T-helper 2 cell (primary cell): ENCODE measurements at regions not wholly inside any gene's neighbourhood (a gene's known extent, or its start where the extent isn't known, plus 50 kb on each side); places are given as distances from the start of the nearest gene placed in this dataset.

Experiments used
- DNase-seq, 5 experiments: peaks; one replicate each; pipeline versions ENCODE4 v3.0.0 to v3.0.0-alpha.2; 2012 to 2022

DNA sequence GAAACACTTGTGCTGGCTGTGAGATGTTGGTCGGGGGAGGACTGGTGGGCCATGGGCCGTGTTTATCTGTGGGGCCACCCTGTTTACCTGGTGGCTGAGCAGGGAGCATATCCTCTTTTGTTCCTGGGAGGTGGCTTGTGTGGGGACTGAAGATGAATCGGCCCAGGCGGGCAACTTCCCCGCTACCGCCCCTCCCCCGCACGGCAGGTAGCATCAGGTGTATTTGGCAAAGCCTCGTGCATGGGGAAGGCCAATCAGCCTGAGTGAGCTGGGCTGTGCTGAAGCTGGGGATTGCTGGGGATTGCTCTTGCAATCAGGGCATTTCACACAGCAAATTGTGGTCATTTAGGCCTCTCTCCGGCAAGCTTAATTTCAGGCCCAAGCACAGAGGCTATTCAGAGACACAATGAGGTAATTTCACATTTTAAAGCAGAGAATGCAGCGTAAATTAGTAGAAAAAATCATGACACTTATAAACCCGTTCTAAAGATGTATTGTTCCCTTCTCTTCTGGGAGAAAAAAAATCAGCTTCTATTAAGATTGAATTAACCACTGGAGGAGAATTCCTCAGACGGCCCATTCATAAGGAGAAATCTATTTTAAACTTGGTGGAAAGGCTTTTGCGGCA is 197.7 kb upstream of the POU3F1 start:
- no peak for DNase-seq

DNA sequence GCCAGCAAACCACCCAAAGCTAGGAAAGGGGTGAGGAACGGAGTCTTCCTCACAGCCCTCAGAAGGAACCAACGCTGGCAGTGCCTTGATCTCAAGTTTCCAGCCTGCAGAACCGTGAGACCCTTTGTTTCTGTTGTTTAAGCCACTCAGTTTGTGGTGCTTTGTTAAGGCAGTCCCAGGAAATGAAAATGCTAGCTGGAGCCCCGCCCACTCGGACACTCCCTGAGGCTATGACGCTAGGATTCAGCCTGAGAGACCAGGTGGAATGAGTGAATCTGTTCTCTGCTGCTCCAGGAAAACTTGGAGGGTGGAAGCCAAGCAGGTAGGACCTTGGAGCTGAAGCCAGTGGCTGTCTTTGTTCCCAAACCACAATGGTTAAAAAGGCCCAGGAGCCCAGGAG is 196.5 kb upstream of the POU3F1 start:
- no peak for DNase-seq

DNA sequence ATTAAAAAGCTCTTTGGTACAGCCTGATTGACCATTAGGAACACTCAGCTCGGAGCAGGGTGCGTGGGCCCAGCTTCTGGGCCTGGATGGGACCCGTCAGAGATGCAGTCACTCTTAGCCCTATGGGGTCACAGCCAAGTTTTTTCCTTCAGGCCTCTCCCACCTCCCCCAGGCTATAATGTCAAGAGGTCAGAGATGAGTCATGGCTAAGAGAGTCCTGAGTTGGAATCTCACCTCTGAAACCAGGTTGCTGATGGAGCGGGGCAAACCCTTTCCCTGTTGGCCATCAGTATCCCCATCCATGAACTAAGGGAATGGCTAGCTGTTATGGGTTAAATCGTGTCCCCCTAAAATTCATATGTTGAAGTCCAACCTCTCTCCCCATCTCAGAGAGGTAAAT is 195.9 kb upstream of the POU3F1 start:
- DNase-seq = no peak

DNA sequence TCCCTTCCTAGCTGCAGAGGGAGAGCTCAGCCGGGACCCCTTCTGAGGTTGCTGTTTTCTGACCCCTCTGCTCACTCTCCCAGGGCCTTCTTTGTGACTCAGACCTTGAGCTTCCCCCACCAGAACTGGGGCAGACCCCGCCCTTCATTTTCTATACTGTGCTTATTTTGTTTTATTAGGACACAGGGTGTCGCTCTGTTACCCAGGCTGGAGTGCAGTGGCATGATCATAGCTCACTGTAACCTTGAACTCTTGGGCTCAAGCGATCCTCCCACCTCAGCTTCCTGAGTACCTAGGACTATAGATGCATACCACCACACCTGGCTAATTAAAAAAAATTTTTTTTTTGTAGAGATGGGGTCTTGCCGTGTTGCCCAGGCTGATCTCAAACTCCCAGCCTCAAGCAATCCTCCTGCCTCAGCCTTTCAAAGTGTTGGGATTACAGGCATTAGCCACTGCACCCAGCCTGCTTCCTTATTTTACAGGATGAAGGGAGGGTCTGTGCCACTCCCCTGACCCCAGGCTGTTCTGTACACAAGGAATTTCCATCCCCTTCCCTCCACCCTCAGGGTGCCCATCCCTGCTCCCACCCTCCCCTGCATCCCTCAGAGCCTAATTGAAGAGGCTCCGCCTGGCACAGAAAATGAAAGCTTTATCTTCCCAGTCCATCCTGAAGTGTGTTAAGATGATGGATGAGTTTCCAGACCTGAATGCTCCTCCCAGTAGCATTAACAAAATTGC is 195.2 kb upstream of the POU3F1 start:
- DNase-seq = no peak

DNA sequence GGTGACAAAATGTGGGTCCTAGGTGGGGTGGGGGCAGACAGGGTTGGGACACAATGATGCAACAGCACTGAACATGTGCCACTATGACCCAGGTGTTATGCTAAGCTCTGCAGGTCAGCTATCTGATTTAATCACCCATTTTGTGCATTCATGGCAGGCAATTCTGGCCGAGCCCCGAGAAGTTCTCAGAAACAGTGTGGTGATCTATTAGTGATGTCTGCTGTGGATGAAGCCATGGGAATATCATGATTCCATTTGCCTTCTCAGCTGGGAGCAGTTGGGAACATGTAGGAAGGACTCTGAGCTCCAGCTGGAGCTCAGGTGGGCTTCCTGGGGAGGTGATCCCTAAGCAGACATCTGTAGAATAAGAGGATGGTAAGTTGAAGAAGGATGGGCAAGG is 194.0 kb upstream of the POU3F1 start:
- DNase-seq = no peak

DNA sequence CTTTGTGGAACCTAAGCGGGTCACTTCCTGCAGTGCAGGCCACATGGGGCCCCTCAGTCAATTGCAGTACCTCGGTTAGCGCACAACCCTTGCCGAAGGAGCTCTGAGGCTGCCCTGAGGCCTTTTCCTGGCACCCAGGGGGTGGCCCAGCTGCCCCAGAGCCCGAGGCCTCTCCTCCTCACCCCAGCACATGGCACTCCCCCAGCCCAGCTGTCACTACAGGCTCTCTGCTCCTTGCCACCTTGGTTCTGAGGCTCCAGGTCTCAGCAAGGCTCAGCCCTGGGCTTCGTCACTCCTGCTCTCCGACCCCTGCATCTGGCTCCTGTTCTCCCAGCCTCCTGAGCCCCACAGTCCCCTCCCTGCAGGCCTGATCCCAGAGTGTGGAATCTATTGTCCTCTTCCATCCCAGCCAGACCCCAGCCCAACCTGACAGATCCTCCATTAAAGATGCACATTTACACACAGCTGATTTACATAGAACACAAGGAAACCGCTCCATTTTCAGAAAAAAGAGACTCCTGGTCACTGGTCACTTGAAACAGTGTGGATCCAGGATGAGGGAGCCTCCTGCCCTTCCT is 192.8 kb upstream of the POU3F1 start:
- DNase-seq = no peak

DNA sequence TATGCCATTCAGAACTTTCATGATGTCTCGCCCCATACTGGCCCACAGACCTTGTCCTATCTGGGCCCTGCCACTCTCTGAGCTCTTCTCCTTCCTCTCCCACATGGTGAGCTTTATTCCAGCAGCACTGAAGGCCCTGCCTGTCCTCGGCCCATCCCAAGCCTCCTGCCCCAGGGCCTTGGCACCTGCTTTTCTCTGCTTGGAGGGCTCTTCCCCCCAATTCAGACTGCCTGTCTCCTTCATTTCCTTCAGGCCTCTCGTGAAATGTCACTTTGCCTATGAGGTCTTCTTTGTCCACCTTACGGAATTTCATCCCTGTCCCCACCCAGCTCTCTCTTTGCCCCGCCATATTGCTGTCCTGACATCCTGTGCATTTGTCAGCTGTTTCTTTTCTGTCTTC is 191.7 kb upstream of the POU3F1 start:
- no peak for DNase-seq

DNA sequence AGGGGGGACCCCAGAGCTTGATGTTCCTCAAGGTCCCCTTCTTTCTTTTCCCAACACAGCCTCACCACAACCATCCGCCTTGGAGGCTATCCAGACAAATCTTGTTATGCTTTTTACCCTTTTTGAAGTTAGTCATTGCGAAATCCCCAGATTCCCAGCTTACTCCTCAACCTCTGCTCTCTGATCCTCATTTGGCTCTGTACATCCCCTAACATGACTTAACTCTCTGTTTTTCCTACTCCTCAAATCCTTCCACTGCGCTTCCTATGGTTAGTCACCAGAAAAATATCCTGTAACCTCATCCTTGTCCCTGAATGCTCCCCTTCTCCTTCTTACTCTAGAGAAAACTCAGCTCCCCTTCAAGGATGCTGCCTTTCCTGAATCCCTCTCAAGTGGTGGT is 189.1 kb upstream of the POU3F1 start:
- no peak for DNase-seq

DNA sequence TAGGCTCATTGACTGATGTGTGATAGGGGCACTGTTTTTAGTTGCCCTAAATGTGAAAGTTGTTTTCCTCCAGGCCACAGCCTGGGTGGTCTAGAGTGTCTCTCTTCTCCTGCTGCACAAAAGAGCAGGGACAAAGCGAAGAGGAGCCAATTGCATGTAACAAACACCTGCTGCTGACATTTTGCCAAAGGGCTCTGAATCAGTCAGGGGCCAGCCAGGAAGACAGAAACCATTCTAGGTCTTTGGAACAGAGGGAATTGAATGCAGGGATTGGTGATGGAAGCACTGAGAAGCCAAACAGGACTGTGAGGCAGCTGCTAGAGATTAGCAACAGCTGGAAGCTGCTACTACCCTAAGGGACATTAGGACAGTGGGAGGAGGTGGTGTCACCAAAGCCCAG is 185.3 kb upstream of the POU3F1 start:
- no peak for DNase-seq

DNA sequence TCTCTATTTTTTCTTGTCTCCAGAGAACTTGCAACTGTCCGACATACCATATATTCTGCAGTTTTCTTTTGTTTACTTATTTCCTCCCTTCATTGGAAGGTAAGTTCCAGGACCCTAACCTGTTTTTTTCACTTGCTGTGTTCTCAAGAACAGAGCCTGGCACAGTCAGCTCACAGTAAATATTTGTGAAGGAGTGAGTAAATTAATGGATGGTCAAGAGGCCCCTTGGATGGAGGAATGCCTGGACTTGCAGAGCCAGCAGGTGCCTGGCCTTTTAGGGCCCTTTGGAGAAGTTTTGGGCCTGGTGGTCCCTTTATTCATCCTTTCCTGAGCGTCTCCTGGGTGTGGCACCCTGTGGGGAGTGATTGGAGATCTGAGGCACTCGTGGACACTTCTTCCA is 182.1 kb upstream of the POU3F1 start:
- DNase-seq = no peak

DNA sequence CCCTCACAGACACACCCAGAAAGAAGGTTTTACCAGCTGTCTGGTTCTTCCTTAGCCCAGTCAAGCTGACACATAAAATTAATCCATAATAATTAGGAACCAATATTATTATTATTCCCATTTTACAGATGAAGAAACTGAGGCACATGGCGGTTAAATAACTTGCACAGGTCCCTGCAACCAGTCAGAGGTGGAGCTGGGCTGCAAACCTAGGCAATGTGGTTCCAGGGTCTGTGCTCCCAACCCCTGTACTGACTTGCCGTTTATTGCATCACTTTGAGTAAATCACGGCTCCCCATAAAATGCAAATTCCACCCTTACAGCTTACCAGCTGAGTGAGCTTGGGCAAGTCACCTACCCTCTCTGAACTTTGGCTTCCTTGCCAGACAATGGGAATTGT is 179.2 kb upstream of the POU3F1 start:
- no peak for DNase-seq

DNA sequence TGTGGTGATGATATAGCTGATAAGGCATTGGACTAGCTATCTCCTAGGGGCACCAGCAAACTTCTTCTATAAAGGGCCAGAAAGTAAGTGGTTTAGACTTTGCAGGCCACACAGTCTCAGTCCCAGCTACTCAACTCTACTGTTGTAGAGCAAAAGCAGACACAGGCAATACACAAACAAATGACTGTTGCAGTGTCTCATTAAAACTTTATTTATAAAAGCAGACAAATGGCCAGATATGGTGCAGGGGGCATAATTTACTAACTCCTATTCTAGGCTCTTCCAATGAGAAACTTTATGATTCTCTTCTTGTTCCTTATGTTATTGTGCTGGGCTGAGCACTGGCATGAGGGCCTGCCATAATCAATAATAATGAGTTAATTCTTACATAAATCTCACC is 176.8 kb upstream of the POU3F1 start:
- DNase-seq = no peak

DNA sequence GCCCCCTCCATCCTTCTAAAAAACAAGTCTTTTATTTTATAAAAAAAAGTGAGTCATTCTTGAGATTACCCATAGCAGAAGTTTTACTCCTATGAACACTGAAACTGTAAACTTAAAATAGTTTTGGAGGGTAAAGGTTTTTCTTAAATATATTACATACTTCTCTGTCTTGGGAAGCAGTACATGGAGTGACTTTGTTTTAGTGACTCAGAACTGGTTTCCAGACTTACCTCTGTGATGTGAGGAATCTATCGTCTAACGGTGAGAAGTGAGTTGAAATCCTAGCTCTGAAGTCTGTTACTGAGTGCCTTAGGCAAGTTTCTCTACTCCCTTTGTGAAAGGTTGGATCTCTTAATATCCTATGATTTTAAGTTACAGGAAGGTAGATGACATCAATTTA is 176.3 kb upstream of the POU3F1 start:
- no peak for DNase-seq

DNA sequence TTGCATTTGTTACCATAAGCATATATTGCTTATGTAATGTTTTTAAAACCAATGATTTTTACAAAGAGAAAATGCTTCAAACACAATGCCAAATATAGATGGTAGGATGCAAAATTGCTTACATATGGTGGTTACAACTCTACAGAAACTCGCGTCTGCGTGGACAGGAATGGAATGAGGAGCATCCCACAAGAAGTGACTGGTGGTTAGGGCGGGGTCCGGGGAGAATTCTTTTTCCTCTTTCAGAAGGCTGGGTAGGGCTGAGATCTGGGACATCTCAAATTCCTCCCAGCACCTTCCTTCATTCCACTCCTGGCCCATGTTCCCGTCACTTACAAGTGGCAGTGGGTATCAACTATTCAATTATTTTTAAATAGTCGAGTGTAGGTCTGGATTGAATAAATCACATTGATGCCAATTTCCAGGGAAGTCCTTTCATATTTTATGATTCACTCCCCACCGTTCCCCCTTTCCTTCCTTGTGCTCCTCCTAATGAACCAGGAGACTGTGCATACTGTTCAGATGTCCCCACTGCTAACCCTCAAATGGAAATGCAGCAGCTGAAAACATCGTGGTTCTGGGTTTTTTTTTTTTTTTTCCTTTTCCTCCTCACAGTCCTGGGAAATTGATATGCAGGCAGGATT is 174.5 kb upstream of the POU3F1 start:
- DNase-seq = no peak

DNA sequence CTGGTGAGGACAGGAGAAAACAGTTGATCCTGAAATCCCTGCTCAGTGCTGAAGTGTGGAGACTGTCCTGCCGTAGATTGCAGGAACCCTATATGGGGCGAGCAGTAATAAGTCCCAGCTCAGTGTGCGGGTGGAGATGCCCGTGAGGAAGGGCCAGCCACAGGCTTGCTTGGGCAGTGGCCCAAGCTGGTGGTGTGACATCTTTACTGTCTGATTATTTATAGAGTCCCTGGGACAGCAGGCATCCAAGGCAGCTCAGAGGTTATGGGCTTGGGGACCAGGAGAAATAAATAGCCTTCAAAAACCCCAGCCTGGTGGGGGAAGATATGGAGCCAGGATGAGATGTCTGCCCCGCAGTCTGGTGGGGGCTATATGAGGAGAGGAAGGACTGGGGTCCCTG is 170.7 kb upstream of the POU3F1 start:
- DNase-seq = no peak

DNA sequence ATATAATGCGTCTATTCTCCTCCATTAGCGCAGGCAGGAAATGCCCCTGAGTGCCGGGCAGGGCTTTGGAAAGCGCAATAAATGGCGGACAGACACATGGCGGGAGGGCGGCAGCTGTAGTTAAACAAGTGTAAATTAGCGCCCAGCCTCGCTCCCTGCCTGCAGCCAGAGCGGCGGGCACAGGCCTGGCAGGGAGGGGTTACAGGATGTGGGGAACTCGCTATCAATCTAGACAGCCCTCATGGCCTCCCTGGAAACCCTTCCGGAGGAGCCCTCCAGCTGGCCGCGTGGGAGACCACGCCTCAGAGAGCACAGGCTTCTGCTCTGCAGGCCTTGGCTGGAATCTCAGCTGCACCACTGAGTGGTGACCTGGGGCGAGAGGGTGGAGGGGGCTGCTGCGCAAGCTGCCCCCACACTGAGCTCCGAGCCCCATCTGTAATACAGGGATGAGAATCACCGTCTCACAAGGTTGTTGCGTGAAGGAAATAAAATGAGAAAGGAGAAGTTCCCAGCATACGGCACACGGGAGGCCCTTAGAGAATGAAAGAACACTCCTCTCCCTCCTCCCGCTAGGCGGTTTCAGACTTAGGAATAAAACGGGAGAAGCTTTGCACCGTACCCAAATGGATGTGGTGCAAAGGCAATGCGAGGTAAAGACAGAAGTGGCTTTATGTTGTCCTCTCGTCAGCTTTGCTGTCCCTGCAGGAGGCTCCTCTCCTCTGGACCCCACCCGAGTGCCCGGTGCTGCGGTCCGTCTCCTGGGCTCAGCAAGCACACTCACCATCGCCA is 167.2 kb upstream of the POU3F1 start:
- no peak for DNase-seq

DNA sequence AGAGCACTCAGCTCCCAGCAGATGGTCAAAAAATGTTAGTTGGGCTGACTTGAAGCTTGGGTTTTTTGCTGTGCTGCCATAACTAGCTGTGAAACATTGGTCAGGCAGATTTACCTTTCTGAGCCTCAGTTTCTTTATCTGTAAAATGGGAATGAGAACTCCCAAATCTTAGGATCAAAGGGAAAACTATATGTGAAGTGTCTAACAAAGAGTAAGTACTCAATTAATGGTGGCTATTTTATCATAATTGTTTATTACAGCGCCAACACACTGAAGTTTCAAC is 164.2 kb upstream of the POU3F1 start:
- no peak for DNase-seq

DNA sequence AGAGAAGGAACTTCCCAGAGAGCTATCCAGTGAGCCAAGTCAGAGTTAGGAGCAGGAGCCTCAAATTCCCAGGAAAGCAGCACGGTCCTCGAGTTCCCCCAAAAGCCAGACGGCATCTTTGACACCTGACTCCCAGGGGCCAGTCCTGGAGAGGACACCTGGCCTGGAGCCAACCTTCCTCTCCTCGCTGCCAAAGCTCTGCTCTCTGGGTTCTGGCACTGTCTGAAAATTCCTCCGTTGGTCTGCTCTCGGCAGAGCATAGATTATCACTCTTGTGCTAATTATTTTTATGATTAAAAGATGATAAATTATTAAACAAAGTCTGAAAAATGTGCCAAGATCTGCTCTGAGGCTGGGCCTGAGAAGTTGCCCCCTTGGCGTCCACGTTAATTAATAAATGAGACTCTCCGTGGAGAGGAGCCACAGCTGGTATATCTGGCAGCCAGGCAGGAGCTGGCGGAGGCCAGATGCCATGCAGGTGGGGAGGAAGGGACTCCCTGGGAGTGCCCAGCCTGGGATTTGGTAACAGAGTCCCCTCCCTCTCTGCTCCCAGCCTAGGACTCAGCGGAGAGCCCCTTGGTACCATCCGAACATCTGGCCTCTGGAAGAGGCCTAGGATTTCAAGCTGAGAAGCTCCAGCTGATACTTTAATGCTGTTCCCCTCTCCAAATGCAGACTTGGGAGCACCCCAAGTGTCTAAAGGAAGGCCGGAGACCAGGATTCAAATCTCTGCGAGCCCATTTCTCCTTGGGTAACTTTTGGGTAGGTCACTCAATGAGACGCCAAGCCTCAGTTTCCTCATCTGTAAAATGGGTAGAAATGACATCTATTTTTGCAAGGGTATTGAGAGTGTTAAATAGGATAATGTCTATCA is 163.7 kb upstream of the POU3F1 start:
- no peak for DNase-seq

DNA sequence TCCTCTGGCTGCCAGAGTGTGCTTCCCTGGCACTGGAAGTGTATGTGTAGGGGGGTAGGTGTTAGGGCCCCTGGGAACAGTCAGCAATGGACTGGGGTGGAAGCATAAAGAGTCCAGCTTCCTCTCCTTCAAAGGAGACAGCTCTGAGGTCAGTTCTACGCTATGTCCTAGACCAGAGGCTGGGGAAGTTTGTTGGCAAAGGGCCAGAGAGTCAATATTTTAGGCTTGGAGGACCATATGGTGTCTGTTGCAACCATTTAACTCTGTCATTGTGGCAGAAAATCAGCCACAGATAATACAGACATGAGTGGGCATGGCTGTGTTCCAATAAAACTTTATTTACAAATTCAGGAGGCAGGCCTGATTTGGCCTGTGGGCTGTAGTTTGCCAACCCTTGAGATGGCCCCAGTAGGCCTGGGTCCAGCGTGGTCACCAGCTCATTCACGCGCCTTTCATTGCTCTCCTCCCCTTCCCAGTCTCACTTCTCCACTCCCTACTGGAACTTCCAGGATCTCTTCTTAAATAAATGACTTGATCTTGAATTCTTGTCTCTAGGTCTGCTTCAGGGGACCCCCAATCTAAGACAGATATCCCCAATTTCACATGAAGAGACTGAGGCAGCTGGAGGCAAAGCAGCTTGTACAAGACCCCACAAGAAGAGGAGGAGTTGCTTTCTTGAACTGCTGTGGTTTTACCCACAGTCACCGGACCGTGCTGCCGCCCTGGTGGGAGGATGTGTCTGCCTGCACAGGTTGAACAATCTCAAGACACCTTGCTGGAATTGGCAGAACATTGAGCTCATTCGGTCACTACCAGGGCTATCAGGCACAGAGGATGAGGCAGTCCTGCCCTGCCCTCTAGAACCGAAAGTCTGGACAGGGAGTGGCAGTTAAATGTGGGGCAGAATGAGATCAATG is 162.4 kb upstream of the POU3F1 start:
- no peak for DNase-seq

DNA sequence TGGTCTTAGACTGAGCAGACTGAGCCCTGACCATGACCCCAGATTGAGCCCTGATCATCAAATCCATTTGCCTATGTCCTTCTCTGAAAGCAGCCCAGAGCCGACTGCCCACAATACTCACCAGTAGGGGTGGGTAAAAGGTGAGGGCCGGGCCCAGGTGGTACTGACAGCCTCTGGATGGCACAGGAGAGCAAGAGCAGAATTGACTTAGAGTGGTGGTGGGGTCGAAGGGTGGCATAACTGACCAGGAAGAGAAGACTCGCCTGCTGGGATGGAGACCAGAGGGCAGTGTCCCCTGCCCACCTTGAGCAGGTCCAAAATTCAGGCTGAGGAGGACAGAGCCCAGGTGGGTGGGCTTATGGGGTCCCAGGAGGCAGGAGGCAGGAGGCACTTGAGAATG is 161.3 kb upstream of the POU3F1 start:
- no peak for DNase-seq

DNA sequence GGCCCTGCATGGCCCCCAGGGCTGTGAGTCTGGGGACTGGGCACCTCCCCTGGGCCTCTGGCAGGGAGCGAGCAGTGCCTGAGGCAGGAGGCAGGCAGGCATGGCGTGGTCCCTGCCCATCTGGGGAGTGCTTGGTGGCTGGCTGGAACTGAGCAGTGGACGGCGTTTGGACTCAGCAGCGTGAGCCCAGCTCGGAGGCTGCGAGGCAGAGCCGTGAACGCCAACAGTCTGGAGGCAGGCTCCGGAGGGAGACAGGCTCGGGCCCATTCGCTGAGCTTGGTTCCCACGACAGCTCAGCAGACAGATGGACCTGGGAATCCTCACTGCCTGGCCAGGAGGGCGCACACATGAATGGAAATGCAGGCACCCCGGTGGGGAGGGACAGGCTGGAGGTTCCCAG is 160.7 kb upstream of the POU3F1 start:
- DNase-seq = no peak
